ENCODE measurements at regions not wholly inside any gene's neighbourhood (a gene's known extent, or its start where the extent isn't known, plus 50 kb on each side); places are given as distances from the start of the nearest gene placed in this dataset.

GRCh38 chr7:156172638-156173037, 360.4 kb upstream of the SHH start:
- WGBS, 2 donors (ENCODE audit: extremely low coverage in 2 of 2, insufficient read length in 2 of 2, insufficient replicate concordance in 1 of 2): no CpG with 5 or more reads among the region's 6 CpGs
- H3K4me3 ChIP-seq (ENCODE audit: low read length in 2 of 2): no peak overlapping the region
- no peak overlapping the region for H2BK15ac ChIP-seq (ENCODE audit: low read length)
- peaks cover 0 to 1% of the 10 kb centered on the region in 2 donors for H3K9me3 ChIP-seq (replicated peaks in 1 of 2; ENCODE audit: control insufficient read depth in 2 of 2, insufficient read depth in 1 of 2, low read depth in 1 of 2, low read length in 2 of 2)
- H2AK5ac ChIP-seq (ENCODE audit: low read depth, low read length): no peak overlapping the region
- peaks cover 0 to 3% (median 0%) of the 10 kb centered on the region in 3 experiments for H3K27me3 ChIP-seq (ENCODE audit: control insufficient read depth in 3 of 3, insufficient read depth in 3 of 3, low read depth in 1 of 3, low read length in 3 of 3)
- no peak overlapping the region for H2BK5ac ChIP-seq (ENCODE audit: low read length)
- H3K27ac ChIP-seq (replicated peaks; ENCODE audit: low read length): no peak overlapping the region
- no peaks in the 10 kb centered on the region for H3K79me1 ChIP-seq (ENCODE audit: low read depth, low read length)
- DNase-seq (ENCODE audit: low spot score): no peak
- H4K8ac ChIP-seq (ENCODE audit: low read depth, low read length): no peak overlapping the region
- no peak overlapping the region for H2BK120ac ChIP-seq (ENCODE audit: low read depth, low read length)
- no peak overlapping the region for H3K9ac ChIP-seq (ENCODE audit: low read depth, low read length, poor library complexity)
- no peaks in the 10 kb centered on the region for H3K36me3 ChIP-seq (replicated peaks in 1 of 2; ENCODE audit: control insufficient read depth in 2 of 2, insufficient read depth in 2 of 2, low read length in 2 of 2)
- peaks cover 0 to 2% of the 10 kb centered on the region in 2 donors for H3K4me1 ChIP-seq (ENCODE audit: control insufficient read depth in 2 of 2, insufficient read depth in 1 of 2, low read depth in 1 of 2, low read length in 2 of 2)
- H2AFZ ChIP-seq (ENCODE audit: low read length): no peak overlapping the region
- no peak overlapping the region for H3K14ac ChIP-seq (ENCODE audit: low read length)
- H3K4me2 ChIP-seq (ENCODE audit: insufficient read depth, low read length, poor library complexity, severe bottlenecking): no peak overlapping the region
- no peak overlapping the region for H4K91ac ChIP-seq (ENCODE audit: low read depth, low read length, poor library complexity)
- H3K18ac ChIP-seq (ENCODE audit: low read length): no peak overlapping the region
- H2BK12ac ChIP-seq (ENCODE audit: low read length): no peak overlapping the region
- no peak overlapping the region for H3K23ac ChIP-seq (ENCODE audit: low read depth, low read length, poor library complexity)
- no peak overlapping the region for H3K4ac ChIP-seq (ENCODE audit: low read length)

GRCh38 chr7:156169474-156170370, 357.5 kb upstream of the SHH start:
- H2BK120ac ChIP-seq (ENCODE audit: low read depth, low read length): peak overlapping the region; percentile 21
- no peak overlapping the region for H3K14ac ChIP-seq (ENCODE audit: low read length)
- H3K27ac ChIP-seq (replicated peaks; ENCODE audit: low read length): no peak overlapping the region
- peak overlapping the region; percentile 61 for H3K4ac ChIP-seq (ENCODE audit: low read length)
- no peaks in the 10 kb centered on the region for H3K79me1 ChIP-seq (ENCODE audit: low read depth, low read length)
- H3K4me2 ChIP-seq (ENCODE audit: insufficient read depth, low read length, poor library complexity, severe bottlenecking): no peak overlapping the region
- H3K18ac ChIP-seq (ENCODE audit: low read length): peak overlapping the region; percentile 71
- peaks cover 0 to 3% (median 0%) of the 10 kb centered on the region in 3 experiments for H3K27me3 ChIP-seq (ENCODE audit: control insufficient read depth in 3 of 3, insufficient read depth in 3 of 3, low read depth in 1 of 3, low read length in 3 of 3)
- H3K23ac ChIP-seq (ENCODE audit: low read depth, low read length, poor library complexity): peak overlapping the region; percentile 63
- H3K4me3 ChIP-seq (ENCODE audit: low read length in 2 of 2): no peak overlapping the region
- H3K9ac ChIP-seq (ENCODE audit: low read depth, low read length, poor library complexity): no peak overlapping the region
- H4K8ac ChIP-seq (ENCODE audit: low read depth, low read length): no peak overlapping the region
- H4K91ac ChIP-seq (ENCODE audit: low read depth, low read length, poor library complexity): no peak overlapping the region
- H2BK12ac ChIP-seq (ENCODE audit: low read length): peak overlapping the region; percentile 68
- peaks cover 0 to 2% of the 10 kb centered on the region in 2 donors for H3K4me1 ChIP-seq (ENCODE audit: control insufficient read depth in 2 of 2, insufficient read depth in 1 of 2, low read depth in 1 of 2, low read length in 2 of 2)
- H2BK5ac ChIP-seq (ENCODE audit: low read length): no peak overlapping the region
- H3K9me3 ChIP-seq (replicated peaks in 1 of 2; ENCODE audit: control insufficient read depth in 2 of 2, insufficient read depth in 1 of 2, low read depth in 1 of 2, low read length in 2 of 2): peaks cover 0 to 1% of the 10 kb centered on the region in 2 donors
- no CpG with 5 or more reads among the region's 32 CpGs for WGBS, 2 donors (ENCODE audit: extremely low coverage in 2 of 2, insufficient read length in 2 of 2, insufficient replicate concordance in 1 of 2)
- no peak overlapping the region for H2AFZ ChIP-seq (ENCODE audit: low read length)
- H3K36me3 ChIP-seq (replicated peaks in 1 of 2; ENCODE audit: control insufficient read depth in 2 of 2, insufficient read depth in 2 of 2, low read length in 2 of 2): no peaks in the 10 kb centered on the region
- H2AK5ac ChIP-seq (ENCODE audit: low read depth, low read length): peak overlapping the region; percentile 58
- DNase-seq (ENCODE audit: low spot score): no peak
- H2BK15ac ChIP-seq (ENCODE audit: low read length): peak overlapping the region; percentile 69

GRCh38 chr7:156168434-156168833, 356.2 kb upstream of the SHH start:
- no peaks in the 10 kb centered on the region for H3K36me3 ChIP-seq (replicated peaks in 1 of 2; ENCODE audit: control insufficient read depth in 2 of 2, insufficient read depth in 2 of 2, low read length in 2 of 2)
- no peak overlapping the region for H4K91ac ChIP-seq (ENCODE audit: low read depth, low read length, poor library complexity)
- no peak overlapping the region for H2BK15ac ChIP-seq (ENCODE audit: low read length)
- no peak for DNase-seq (ENCODE audit: low spot score)
- H2BK12ac ChIP-seq (ENCODE audit: low read length): no peak overlapping the region
- H2AK5ac ChIP-seq (ENCODE audit: low read depth, low read length): no peak overlapping the region
- no peak overlapping the region for H3K23ac ChIP-seq (ENCODE audit: low read depth, low read length, poor library complexity)
- no peak overlapping the region for H3K14ac ChIP-seq (ENCODE audit: low read length)
- no peak overlapping the region for H3K4ac ChIP-seq (ENCODE audit: low read length)
- WGBS, 2 donors (ENCODE audit: extremely low coverage in 2 of 2, insufficient read length in 2 of 2, insufficient replicate concordance in 1 of 2): no CpG with 5 or more reads among the region's 18 CpGs
- H3K18ac ChIP-seq (ENCODE audit: low read length): no peak overlapping the region
- H3K9me3 ChIP-seq (replicated peaks in 1 of 2; ENCODE audit: control insufficient read depth in 2 of 2, insufficient read depth in 1 of 2, low read depth in 1 of 2, low read length in 2 of 2): no peaks in the 10 kb centered on the region
- no peak overlapping the region for H2BK5ac ChIP-seq (ENCODE audit: low read length)
- H4K8ac ChIP-seq (ENCODE audit: low read depth, low read length): no peak overlapping the region
- no peak overlapping the region for H3K4me2 ChIP-seq (ENCODE audit: insufficient read depth, low read length, poor library complexity, severe bottlenecking)
- H3K9ac ChIP-seq (ENCODE audit: low read depth, low read length, poor library complexity): no peak overlapping the region
- H3K79me1 ChIP-seq (ENCODE audit: low read depth, low read length): no peaks in the 10 kb centered on the region
- no peak overlapping the region for H2AFZ ChIP-seq (ENCODE audit: low read length)
- H3K4me3 ChIP-seq (ENCODE audit: low read length in 2 of 2): no peak overlapping the region
- peaks cover 0 to 2% of the 10 kb centered on the region in 2 donors for H3K4me1 ChIP-seq (ENCODE audit: control insufficient read depth in 2 of 2, insufficient read depth in 1 of 2, low read depth in 1 of 2, low read length in 2 of 2)
- no peak overlapping the region for H3K27ac ChIP-seq (replicated peaks; ENCODE audit: low read length)
- H3K27me3 ChIP-seq (ENCODE audit: control insufficient read depth in 3 of 3, insufficient read depth in 3 of 3, low read depth in 1 of 3, low read length in 3 of 3): no peaks in the 10 kb centered on the region
- no peak overlapping the region for H2BK120ac ChIP-seq (ENCODE audit: low read depth, low read length)

GRCh38 chr7:156167987-156168386, 355.7 kb upstream of the SHH start:
- Histone ChIP-seq H3K18ac (ENCODE audit: low read length) (no peak overlapping the region), H3K9me3 (replicated peaks in 1 of 2; ENCODE audit: control insufficient read depth in 2 of 2, insufficient read depth in 1 of 2, low read depth in 1 of 2, low read length in 2 of 2) (no peaks in the 10 kb centered on the region), H3K36me3 (replicated peaks in 1 of 2; ENCODE audit: control insufficient read depth in 2 of 2, insufficient read depth in 2 of 2, low read length in 2 of 2) (no peaks in the 10 kb centered on the region), H2BK120ac (ENCODE audit: low read depth, low read length) (no peak overlapping the region), H3K4me1 (ENCODE audit: control insufficient read depth in 2 of 2, insufficient read depth in 1 of 2, low read depth in 1 of 2, low read length in 2 of 2) (peaks cover 0 to 2% of the 10 kb centered on the region in 2 donors), H2AFZ (ENCODE audit: low read length) (no peak overlapping the region), H2AK5ac (ENCODE audit: low read depth, low read length) (no peak overlapping the region), H3K4me3 (ENCODE audit: low read length in 2 of 2) (no peak overlapping the region), H3K79me1 (ENCODE audit: low read depth, low read length) (no peaks in the 10 kb centered on the region), H3K23ac (ENCODE audit: low read depth, low read length, poor library complexity) (no peak overlapping the region), H4K91ac (ENCODE audit: low read depth, low read length, poor library complexity) (no peak overlapping the region), H3K4me2 (ENCODE audit: insufficient read depth, low read length, poor library complexity, severe bottlenecking) (no peak overlapping the region), H3K9ac (ENCODE audit: low read depth, low read length, poor library complexity) (no peak overlapping the region), H2BK5ac (ENCODE audit: low read length) (no peak overlapping the region), H3K27ac (replicated peaks; ENCODE audit: low read length) (no peak overlapping the region), H2BK15ac (ENCODE audit: low read length) (no peak overlapping the region), H2BK12ac (ENCODE audit: low read length) (no peak overlapping the region), H3K27me3 (ENCODE audit: control insufficient read depth in 3 of 3, insufficient read depth in 3 of 3, low read depth in 1 of 3, low read length in 3 of 3) (no peaks in the 10 kb centered on the region), H3K4ac (ENCODE audit: low read length) (no peak overlapping the region), H3K14ac (ENCODE audit: low read length) (no peak overlapping the region), H4K8ac (ENCODE audit: low read depth, low read length) (peak overlapping the region; percentile 45)
- no CpG with 5 or more reads among the region's 5 CpGs for WGBS, 2 donors (ENCODE audit: extremely low coverage in 2 of 2, insufficient read length in 2 of 2, insufficient replicate concordance in 1 of 2)
- no peak for DNase-seq (ENCODE audit: low spot score)
